NCI-H446 treated with DMSO at 0.1 percent for 48 hours (cell line): ENCODE measurements at regions not wholly inside any gene's neighbourhood (a gene's known extent, or its start where the extent isn't known, plus 50 kb on each side); places are given as distances from the start of the nearest gene placed in this dataset.

ENCODE experiments used
- DNase-seq: peaks from one replicate; lab custom pipeline; 2025; lab: John Stamatoyannopoulos, UW

GRCh38 chr13:92938486-92939020 is 288.1 kb upstream of the GPC6 start:
- no peak for DNase-seq

- no peak for DNase-seq
These were observed 285.4 kb upstream of the GPC6 start for GRCh38 chr13:92941167-92941566.

- no peak for DNase-seq
These were observed 278.7 kb upstream of the GPC6 start for GRCh38 chr13:92947770-92948434.

GRCh38 chr13:92950771-92951170 is 275.8 kb upstream of the GPC6 start:
- DNase-seq = no peak

- DNase-seq = no peak
These were observed 275.2 kb upstream of the GPC6 start for GRCh38 chr13:92951273-92951890.

GRCh38 chr13:92952161-92952560 is 274.4 kb upstream of the GPC6 start:
- no peak for DNase-seq

- no peak for DNase-seq
These were observed 271.9 kb upstream of the GPC6 start for GRCh38 chr13:92954746-92955145.

- DNase-seq = no peak
These were observed 266.8 kb upstream of the GPC6 start for GRCh38 chr13:92959790-92960189.

GRCh38 chr13:92963029-92963428 is 263.6 kb upstream of the GPC6 start:
- no peak for DNase-seq

GRCh38 chr13:92966341-92966740 is 260.3 kb upstream of the GPC6 start:
- no peak for DNase-seq

- DNase-seq = no peak
These were observed 259.7 kb upstream of the GPC6 start for GRCh38 chr13:92966900-92967299.

GRCh38 chr13:92967923-92968322 is 258.7 kb upstream of the GPC6 start:
- DNase-seq = no peak

- DNase-seq = no peak
These were observed 253.9 kb upstream of the GPC6 start for GRCh38 chr13:92972751-92973150.

GRCh38 chr13:92974905-92975429 is 251.6 kb upstream of the GPC6 start:
- no peak for DNase-seq

GRCh38 chr13:92976657-92977056 is 249.9 kb upstream of the GPC6 start:
- no peak for DNase-seq

GRCh38 chr13:92984151-92984550 is 242.5 kb upstream of the GPC6 start:
- DNase-seq = no peak

GRCh38 chr13:92989301-92989700 is 237.3 kb upstream of the GPC6 start:
- no peak for DNase-seq

- DNase-seq = no peak
These were observed 234.9 kb upstream of the GPC6 start for GRCh38 chr13:92991692-92992091.

GRCh38 chr13:92994056-92994455 is 232.6 kb upstream of the GPC6 start:
- no peak for DNase-seq

GRCh38 chr13:93001866-93002461 is 224.6 kb upstream of the GPC6 start:
- no peak for DNase-seq

- DNase-seq = no peak
These were observed 223.1 kb upstream of the GPC6 start for GRCh38 chr13:93003531-93003930.

- DNase-seq = no peak
These were observed 221.7 kb upstream of the GPC6 start for GRCh38 chr13:93004919-93005318.

- DNase-seq = no peak
These were observed 218.7 kb upstream of the GPC6 start for GRCh38 chr13:93007928-93008327.
